ENCODE measurements at regions not wholly inside any gene's neighbourhood (a gene's known extent, or its start where the extent isn't known, plus 50 kb on each side); places are given as distances from the start of the nearest gene placed in this dataset.
"Not testable (repeated sequence)": the region's sequence is repeated elsewhere in the genome, so short reads cannot be mapped to it uniquely, and the experiment has no call there.

GRCh38 chr3:184477940-184478339, 83.6 kb upstream of the EPHB3 start:
- no peak for DNase-seq

- peak in 1 of 51 donors; percentile 3 for DNase-seq
These were observed 82.0 kb upstream of the EPHB3 start for GRCh38 chr3:184479426-184480126.

GRCh38 chr3:184480831-184481230, 80.8 kb upstream of the EPHB3 start:
- DNase-seq, result no peak

- no peak for DNase-seq
These were observed 79.5 kb upstream of the EPHB3 start for GRCh38 chr3:184481984-184482671.

GRCh38 chr3:184485241-184485640, 76.3 kb upstream of the EPHB3 start:
- no peak for DNase-seq

- no peak for DNase-seq
These were observed 75.7 kb upstream of the EPHB3 start for GRCh38 chr3:184485906-184486305.

GRCh38 chr3:184486614-184487013, 75.0 kb upstream of the EPHB3 start:
- DNase-seq, result no peak

GRCh38 chr3:184488577-184488976, 73.0 kb upstream of the EPHB3 start:
- DNase-seq, result no peak

GRCh38 chr3:184489268-184489841, 72.2 kb upstream of the EPHB3 start:
- no peak for DNase-seq

- DNase-seq, result no peak
These were observed 70.5 kb upstream of the EPHB3 start for GRCh38 chr3:184491011-184491576.

- DNase-seq, result peak in 4 of 51 donors; percentile 2 to 12 (median 6)
These were observed 69.5 kb upstream of the EPHB3 start for GRCh38 chr3:184491867-184492615.

GRCh38 chr3:184496933-184497332, 64.7 kb upstream of the EPHB3 start:
- no peak for DNase-seq

GRCh38 chr3:184497804-184498203, 63.8 kb upstream of the EPHB3 start:
- DNase-seq, result no peak

GRCh38 chr3:184498986-184499606, 62.5 kb upstream of the EPHB3 start:
- DNase-seq, result no peak

GRCh38 chr3:184500344-184500923, 61.2 kb upstream of the EPHB3 start:
- no peak for DNase-seq

- no peak for DNase-seq
These were observed 59.4 kb upstream of the EPHB3 start for GRCh38 chr3:184502123-184502667.

GRCh38 chr3:184502841-184503240, 58.7 kb upstream of the EPHB3 start:
- DNase-seq, result not testable (repeated sequence)

GRCh38 chr3:184503647-184504046, 57.9 kb upstream of the EPHB3 start:
- DNase-seq, result no peak

- DNase-seq, result no peak
These were observed 56.3 kb upstream of the EPHB3 start for GRCh38 chr3:184505076-184505878.

- no peak for DNase-seq
These were observed 55.0 kb upstream of the EPHB3 start for GRCh38 chr3:184506561-184506991.

All from hypothalamus (tissue), 51 donors.